ENCODE measurements at regions not wholly inside any gene's neighbourhood (a gene's known extent, or its start where the extent isn't known, plus 50 kb on each side); places are given as distances from the start of the nearest gene placed in this dataset.

DNA sequence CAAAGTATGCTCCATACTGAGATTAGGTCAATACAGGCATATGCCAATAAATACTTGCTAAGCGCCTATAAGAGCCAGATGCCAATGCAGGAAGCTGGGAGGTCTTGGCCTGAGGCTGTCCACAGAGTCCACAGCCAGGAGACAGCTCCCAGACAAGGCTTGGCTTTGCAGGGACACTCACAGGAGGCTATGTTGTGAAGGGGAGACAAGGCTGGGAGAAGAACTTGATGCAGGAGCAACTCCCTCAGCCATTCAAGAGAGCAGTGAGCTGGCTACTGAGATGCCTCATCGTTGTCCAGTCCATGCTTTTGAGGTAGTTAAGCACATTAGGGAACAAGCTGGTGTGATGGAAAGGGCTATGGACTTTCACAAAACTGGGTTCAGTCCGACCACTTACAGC is 891.5 kb downstream of the TBC1D22A start:
- no peak for DNase-seq

DNA sequence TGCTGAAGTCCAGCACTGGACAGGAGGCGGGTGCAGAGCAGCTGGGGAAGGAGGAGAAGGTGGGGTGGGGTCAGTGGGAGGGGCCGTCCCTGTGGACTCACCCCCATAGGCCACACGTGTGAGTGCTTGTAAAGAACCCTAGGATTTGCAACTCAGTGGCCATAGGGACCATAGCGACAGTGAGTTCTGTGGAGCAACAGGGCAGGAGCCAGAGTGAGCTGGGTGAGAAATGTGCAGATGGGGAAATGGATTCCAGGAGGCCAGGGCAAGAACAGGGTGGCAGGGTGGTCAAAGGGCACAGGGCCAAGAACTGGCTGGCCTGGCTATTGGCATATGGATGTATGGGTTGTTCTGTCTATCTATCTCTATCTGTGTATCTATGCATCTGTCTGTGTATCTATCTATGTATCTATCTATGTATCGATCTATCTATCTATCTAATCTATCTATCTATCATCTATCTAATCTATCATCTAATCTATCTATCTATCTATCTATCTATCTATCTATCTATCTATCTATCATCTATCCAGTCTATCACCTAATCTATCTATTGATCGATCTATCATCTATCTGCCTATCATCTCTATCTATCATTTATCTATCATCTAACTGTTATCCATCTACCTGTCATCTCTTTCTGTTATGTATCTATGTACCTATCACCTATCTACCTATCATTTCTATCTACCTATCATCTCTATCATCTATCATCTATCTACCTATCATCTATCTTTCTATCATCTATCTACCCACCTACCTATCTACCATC is 889.0 kb downstream of the TBC1D22A start:
- no peak for DNase-seq

- DNase-seq = no peak
These were observed 885.3 kb downstream of the TBC1D22A start for GRCh38 chr22:47647720-47648119.

DNA sequence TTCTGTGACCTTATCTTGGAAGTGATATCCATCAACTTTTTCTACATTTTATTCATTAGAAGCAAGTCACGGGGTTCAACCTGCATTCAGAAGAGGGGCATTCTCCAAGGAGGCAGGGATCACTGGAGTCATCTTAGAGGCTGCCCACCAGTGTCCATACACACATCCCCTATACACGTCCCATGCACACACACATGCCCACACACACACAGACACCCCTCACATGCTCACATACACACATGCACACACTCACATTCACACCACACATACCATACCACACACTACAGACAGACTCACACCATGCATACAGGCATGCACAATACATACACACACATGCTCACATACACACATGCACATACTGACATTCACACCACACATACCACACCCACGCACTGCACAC is 884.7 kb downstream of the TBC1D22A start:
- no peak for DNase-seq

DNA sequence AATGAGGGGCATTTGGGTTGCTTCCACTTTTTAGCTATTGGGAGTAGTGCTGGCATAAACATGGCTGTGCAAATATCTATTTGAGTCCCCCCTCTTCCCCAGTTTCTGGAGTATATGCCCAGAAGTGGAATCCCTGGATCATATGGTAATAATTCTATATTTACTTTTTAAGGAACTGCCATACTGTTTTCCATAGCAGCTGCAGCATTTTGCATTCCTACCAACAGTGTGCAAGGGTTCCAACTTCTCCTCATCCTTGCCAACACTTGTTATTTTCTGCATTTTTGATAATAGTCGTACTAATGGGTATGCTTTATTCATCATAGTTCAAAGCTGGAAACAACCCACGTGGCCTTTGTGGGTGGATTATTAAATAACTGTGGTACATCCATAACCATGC is 883.5 kb downstream of the TBC1D22A start:
- DNase-seq = no peak

DNA sequence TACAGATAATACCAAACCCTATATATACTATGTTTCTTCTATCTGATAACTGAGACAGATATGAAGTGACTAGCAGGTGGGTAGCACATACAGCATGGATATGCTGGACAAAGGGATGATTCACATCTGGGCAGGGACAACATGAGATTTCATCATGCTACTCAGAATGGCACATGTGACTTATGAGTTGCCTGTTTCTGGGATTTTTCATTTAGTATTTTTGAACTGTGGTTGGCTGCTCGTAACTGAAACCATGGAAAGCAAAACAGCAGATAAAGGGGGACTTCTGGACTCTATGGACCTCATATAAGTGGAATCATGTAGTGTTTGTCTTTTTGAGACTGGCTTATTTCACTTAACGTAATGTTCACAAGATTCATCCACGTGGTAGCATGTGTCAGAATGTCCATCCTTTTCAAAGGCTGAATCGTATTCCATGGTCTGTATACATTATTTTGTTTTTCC is 883.0 kb downstream of the TBC1D22A start:
- DNase-seq = no peak

GRCh38 chr22:47634347-47634746 is 871.9 kb downstream of the TBC1D22A start:
- DNase-seq = no peak

DNA sequence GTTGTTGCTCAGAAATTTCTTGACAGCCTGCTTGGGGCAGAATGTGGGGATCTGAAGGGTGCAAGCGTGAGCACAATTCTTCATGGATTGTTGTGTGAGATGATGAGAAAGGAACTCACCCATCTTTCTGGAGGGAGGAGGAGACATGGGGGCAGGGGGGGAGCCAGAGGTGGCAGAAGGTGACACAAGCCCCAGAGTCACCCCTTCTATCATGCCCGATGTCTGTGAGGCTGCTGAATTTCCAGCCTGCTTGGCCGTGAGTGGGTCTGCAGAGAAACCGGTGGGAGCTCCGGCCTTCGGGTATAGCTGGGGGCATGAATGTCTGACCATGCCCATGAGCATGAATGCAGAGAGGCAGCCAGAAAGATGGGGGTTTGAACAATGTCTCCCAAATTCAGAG is 870.7 kb downstream of the TBC1D22A start:
- DNase-seq = no peak

- DNase-seq = no peak
These were observed 870.3 kb downstream of the TBC1D22A start for GRCh38 chr22:47632701-47633100.

GRCh38 chr22:47631571-47632102 is 869.2 kb downstream of the TBC1D22A start:
- DNase-seq = no peak

DNA sequence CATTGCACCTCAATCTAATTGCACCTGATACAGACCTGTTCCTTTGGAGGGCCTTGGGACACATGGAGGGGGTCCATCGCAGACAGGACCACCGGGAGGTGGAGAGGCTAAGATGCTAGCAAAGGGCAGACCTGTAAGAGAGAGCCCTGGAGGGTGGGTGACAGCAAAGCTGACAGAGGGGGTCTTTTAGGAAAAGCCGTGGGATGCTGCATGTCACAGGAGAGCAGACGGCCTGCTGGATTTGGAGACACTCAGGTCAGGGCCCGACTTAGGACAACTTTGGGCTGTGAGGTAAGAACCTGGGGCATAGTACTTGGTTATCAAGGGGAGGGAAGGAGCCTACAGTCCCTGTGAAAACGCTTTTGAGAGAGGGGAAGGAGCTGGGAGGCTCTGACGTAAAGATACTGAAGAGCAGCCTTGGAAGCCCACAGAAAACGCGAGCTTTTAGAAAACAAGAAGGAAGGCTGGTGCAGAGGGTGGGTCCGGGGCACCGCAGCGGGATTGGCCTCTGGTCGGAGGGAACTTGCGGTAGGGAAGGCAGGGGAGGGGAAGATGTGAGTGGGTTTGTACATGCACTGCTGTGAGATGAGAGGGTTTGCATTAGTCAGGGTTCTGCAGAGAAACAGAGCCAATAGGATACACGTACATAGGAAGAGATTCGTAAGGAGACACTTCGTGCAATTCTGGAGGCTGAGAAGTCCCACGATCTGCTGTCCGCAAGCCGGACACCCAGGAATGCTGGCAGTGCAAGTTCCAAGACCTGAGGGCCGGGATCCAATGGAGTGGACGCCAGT is 868.5 kb downstream of the TBC1D22A start:
- DNase-seq = no peak

GRCh38 chr22:47629791-47630655 is 867.6 kb downstream of the TBC1D22A start:
- no peak for DNase-seq

GRCh38 chr22:47629273-47629711 is 866.8 kb downstream of the TBC1D22A start:
- DNase-seq = no peak

GRCh38 chr22:47628477-47629272 is 866.2 kb downstream of the TBC1D22A start:
- DNase-seq = no peak

DNA sequence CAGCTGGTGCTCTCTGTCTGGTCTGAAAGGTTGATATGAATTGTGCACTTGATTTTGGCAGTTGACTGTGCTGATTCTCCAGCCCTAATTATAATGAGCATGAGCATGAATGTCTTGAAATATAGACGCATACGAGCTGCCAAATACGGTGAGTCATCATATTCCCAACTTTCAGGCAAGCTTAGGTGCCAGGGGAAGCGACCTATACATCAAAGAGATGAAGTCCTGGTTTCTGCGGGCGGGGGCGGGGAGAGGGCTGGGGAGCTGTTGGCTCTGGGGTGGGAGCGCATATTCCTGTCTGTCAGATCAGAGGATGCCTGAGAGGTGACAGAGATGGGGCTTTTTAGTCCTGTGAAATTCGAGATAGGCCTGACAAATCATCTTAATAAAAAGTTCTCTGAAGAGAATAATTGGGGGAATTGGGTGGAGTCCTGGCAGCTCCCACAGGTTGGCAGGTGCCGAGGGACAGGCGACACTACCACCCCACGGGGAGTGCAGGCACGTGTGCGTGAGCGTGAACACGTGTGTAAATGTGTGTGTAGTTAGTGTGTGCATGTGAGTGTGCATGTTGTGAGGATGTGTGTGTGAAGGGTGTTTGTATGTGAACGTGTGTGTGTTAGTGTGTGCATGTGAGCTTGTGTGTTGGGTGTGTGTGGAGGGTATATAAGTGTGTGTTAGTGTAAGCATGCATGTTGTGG is 865.3 kb downstream of the TBC1D22A start:
- DNase-seq = no peak

DNA sequence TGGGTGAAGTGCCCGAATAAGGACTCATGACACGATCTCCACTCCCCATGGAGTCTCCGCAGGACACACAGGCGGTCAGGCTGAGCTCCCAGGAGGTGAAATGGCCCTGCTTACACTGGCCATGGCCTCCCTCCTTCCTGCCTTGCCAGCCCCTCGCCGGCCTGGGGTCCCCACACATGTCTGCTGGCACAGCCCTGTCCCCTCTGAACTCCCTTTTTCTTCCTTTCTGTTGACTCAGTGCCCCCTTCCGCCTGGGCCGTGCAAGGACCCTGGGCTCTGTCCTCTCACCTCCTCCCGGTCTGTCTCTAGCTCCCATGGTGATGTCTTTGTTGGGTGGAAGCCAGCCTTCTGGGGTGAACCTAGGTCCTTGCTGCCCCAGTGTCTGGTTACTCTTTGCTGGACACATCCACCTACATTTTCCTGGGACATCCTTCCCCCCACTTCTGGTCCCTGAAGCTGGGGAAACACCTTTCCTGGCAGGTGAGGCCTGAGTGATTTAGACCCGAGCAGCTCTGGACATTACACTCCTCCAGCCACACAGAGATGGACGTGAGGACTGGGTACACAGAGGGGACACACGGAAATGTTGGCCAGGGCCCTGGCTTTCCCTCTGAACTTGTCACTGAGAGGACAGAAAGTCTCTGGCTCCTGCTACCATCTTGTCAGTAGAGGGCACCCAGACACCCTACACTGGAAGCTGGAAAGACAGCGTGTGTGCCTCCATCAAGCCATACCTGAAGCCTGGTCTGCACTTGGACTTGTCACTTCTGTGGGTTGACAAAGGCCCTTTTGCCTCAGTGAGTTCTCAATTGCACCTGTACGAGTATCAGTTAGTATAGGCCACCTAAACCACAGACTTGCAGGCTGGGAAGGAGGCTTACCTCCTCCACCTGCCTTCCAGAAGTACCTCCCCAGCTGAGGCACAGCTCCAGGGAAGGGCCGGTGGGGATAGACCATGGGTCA is 864.3 kb downstream of the TBC1D22A start:
- no peak for DNase-seq

- DNase-seq = no peak
These were observed 863.3 kb downstream of the TBC1D22A start for GRCh38 chr22:47625531-47626427.

DNA sequence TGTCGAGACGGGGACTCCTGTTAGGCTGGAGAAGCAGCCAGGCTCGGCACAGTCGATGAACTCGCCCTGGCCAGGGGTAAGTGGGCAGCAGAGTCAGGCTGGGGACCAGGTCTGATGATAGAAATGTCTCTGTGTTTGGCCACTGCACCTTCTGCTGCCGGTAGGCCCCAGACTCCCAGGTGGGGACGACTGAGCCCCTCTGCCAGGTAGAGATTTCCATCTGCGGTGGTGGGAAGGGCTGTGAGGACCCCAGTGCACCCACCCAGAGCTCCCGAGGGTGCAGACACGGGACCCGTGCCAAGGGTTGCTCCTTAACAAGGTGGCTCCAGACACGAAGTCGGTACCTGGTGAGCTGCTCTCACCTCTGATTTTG is 862.5 kb downstream of the TBC1D22A start:
- no peak for DNase-seq
